HL-60 (cell line): ENCODE measurements at regions not wholly inside any gene's neighbourhood (a gene's known extent, or its start where the extent isn't known, plus 50 kb on each side); places are given as distances from the start of the nearest gene placed in this dataset.

ENCODE experiments used
- DNase-seq, 2 experiments: peaks; one replicate each; pipeline ENCODE4 v3.0.0-alpha.2; 2010 to 2020; ENCODE audit warnings: low read depth in 1 of 2, low spot score in 1 of 2
- H3K27ac ChIP-seq: fragments of 250-450 bp; sonication (Bioruptor Pico); replicated peaks from 2 replicates; pipeline ENCODE4 v1.5.1; 2020; ENCODE audit warnings: mild to moderate bottlenecking, moderate library complexity
- H3K27me3 ChIP-seq: fragments of 250-450 bp; sonication (Bioruptor Pico); 2 replicates; pipeline ENCODE4 v1.5.1; 2021; ENCODE audit warnings: mild to moderate bottlenecking, moderate library complexity; ENCODE audit not compliant: insufficient read depth, poor library complexity, severe bottlenecking
- H3K4me3 ChIP-seq: replicated peaks from 2 replicates; pipeline ENCODE4 v1.5.1; 2011; ENCODE audit warnings: mild to moderate bottlenecking, control low read depth, low read length; ENCODE audit not compliant: insufficient read depth
- GABPA ChIP-seq: IDR thresholded peaks from 2 replicates; pipeline ENCODE4 v1.6.1; 2012; ENCODE audit warnings: low read depth
- POLR2AphosphoS5 ChIP-seq: IDR thresholded peaks from 2 replicates; pipeline ENCODE4 v1.6.1; 2012; ENCODE audit warnings: low read depth
- SPI1 ChIP-seq: IDR thresholded peaks from 2 replicates; pipeline ENCODE4 v1.6.1; 2012; ENCODE audit warnings: low read depth, mild to moderate bottlenecking, borderline replicate concordance
- TF ChIP-seq, protein P1 (sequence below): IDR thresholded peaks from 2 replicates; pipeline ENCODE4 v1.6.1; 2012; ENCODE audit warnings: low read depth; ENCODE audit not compliant: insufficient replicate concordance
- TF ChIP-seq, protein P2 (sequence below): IDR thresholded peaks from one replicate; pipeline ENCODE4 v1.5.1; 2011; ENCODE audit warnings: low read length, control low read depth, inconsistent platforms; ENCODE audit not compliant: insufficient read depth

DNA sequence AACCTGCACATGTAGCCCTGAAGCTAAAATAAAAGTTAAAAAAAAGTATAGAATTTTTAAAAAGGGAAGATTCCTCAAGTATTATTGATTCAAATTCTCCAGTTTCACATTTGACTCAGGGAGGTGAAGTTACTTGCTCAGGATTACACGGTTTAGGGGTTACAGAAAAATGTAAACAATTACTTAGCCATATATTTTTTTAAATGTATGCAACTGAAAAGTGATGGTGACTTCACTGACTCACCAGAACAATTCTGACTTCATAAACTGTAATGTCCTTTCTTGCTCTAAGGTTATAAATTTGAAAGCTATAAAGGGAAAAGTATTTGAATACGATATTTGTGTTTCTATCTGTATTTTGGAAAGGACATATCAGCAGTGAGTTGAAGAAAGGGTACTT lies 371.2 kb downstream of the SPRY1 start:
- TF ChIP-seq GABPA (no peak), SPI1 (no peak), POLR2AphosphoS5 (no peak)
- TF ChIP-seq, protein P1, sequence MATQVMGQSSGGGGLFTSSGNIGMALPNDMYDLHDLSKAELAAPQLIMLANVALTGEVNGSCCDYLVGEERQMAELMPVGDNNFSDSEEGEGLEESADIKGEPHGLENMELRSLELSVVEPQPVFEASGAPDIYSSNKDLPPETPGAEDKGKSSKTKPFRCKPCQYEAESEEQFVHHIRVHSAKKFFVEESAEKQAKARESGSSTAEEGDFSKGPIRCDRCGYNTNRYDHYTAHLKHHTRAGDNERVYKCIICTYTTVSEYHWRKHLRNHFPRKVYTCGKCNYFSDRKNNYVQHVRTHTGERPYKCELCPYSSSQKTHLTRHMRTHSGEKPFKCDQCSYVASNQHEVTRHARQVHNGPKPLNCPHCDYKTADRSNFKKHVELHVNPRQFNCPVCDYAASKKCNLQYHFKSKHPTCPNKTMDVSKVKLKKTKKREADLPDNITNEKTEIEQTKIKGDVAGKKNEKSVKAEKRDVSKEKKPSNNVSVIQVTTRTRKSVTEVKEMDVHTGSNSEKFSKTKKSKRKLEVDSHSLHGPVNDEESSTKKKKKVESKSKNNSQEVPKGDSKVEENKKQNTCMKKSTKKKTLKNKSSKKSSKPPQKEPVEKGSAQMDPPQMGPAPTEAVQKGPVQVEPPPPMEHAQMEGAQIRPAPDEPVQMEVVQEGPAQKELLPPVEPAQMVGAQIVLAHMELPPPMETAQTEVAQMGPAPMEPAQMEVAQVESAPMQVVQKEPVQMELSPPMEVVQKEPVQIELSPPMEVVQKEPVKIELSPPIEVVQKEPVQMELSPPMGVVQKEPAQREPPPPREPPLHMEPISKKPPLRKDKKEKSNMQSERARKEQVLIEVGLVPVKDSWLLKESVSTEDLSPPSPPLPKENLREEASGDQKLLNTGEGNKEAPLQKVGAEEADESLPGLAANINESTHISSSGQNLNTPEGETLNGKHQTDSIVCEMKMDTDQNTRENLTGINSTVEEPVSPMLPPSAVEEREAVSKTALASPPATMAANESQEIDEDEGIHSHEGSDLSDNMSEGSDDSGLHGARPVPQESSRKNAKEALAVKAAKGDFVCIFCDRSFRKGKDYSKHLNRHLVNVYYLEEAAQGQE = no peak
- TF ChIP-seq, protein P2, sequence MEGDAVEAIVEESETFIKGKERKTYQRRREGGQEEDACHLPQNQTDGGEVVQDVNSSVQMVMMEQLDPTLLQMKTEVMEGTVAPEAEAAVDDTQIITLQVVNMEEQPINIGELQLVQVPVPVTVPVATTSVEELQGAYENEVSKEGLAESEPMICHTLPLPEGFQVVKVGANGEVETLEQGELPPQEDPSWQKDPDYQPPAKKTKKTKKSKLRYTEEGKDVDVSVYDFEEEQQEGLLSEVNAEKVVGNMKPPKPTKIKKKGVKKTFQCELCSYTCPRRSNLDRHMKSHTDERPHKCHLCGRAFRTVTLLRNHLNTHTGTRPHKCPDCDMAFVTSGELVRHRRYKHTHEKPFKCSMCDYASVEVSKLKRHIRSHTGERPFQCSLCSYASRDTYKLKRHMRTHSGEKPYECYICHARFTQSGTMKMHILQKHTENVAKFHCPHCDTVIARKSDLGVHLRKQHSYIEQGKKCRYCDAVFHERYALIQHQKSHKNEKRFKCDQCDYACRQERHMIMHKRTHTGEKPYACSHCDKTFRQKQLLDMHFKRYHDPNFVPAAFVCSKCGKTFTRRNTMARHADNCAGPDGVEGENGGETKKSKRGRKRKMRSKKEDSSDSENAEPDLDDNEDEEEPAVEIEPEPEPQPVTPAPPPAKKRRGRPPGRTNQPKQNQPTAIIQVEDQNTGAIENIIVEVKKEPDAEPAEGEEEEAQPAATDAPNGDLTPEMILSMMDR = no peak
- no peaks in the 10 kb centered on the region for H3K27me3 ChIP-seq
- no peak overlapping the region for H3K4me3 ChIP-seq
- DNase-seq = no peak
- no peak overlapping the region for H3K27ac ChIP-seq

DNA sequence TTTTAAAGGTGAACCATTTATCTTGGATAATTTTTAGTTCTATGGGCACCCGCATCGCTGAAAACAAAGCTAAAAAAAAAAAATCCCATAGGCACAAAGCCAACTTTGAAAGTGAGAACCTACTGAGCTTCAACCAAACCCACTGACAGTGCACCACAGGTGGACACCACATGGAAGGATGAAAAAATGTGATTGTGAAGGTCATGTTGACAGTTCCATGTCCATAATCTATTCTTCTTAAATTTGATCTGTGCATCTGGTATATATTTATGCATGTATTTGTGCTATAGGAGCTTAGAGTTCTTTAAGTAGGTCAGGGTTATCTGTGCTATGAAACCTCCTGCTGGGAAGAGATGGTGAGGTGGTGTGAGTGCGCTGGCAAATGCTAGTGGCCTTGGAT lies 374.3 kb downstream of the SPRY1 start:
- no peak overlapping the region for H3K4me3 ChIP-seq
- no peaks in the 10 kb centered on the region for H3K27me3 ChIP-seq
- TF ChIP-seq, protein P2 = no peak
- TF ChIP-seq, protein P1 = no peak
- TF ChIP-seq GABPA = no peak
- TF ChIP-seq POLR2AphosphoS5 = no peak
- no peak for TF ChIP-seq SPI1
- no peak overlapping the region for H3K27ac ChIP-seq
- DNase-seq = no peak

DNA sequence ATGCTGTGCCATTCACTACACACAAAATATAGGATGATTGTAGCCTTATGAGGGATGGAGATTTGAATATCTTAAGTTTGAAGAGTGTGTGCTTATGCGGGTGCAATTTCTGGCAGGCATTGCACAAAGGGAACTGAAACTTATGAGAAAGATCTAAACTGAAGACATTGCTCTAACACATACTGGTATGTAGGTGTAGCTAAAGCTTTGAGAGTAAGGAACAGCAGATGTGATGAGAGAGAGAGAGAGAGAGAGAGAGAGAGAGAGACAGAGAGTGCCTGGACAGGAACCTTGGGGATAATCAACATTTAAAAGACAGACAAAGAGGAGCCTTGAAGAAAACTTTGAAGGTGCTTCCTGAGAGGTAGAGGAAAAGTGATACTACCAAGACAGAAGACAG lies 379.7 kb downstream of the SPRY1 start:
- no peak overlapping the region for H3K4me3 ChIP-seq
- no peak for DNase-seq
- no peaks in the 10 kb centered on the region for H3K27me3 ChIP-seq
- no peak overlapping the region for H3K27ac ChIP-seq
- TF ChIP-seq SPI1 (no peak), POLR2AphosphoS5 (no peak), GABPA (no peak)
- TF ChIP-seq, protein P1 = no peak
- TF ChIP-seq, protein P2 = no peak
